DND-41 (cell line): ENCODE measurements at regions not wholly inside any gene's neighbourhood (a gene's known extent, or its start where the extent isn't known, plus 50 kb on each side); places are given as distances from the start of the nearest gene placed in this dataset.

Experiments
- EZH2 ChIP-seq: IDR thresholded peaks from 3 replicates; pipeline ENCODE4 v1.6.1; 2012; ENCODE audit warnings: borderline replicate concordance, low read depth, mild to moderate bottlenecking, moderate library complexity, low read length, inconsistent platforms; ENCODE audit not compliant: severe bottlenecking
- TF ChIP-seq, protein P1 (sequence below): IDR thresholded peaks from 2 replicates; pipeline ENCODE4 v1.5.1; 2012; ENCODE audit warnings: borderline replicate concordance, low read length, moderate library complexity, mild to moderate bottlenecking; ENCODE audit not compliant: poor library complexity, severe bottlenecking; ENCODE audit errors: extremely low read depth

DNA sequence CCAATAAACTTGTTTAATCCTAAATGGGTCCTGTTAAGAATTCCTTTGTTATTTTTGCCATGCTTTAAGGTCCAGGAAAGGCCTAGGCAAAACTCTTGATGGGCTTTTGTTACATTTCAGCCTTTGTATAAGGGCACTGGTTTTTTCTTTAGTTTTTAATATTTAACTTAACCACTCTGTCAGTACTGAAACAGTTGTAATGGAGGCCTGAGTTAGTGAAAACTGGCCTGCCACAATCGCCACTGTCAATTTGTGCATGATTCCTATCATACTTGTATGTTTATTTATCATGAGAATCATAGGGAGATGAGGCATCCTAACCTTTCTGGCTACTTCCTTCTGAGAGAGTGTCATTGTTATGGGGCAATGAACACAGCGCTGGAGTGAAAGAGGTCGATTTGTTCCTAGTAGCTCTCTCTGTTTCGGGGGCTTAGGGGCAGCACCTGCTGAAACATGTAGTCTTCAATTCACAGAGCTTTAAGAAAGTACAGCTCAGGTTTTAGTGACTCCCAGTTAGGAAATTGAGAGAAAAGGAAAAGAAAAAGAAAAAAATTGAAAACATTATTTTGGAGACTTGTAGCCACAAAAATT, 393.8 kb upstream of the FSTL5 start:
- TF ChIP-seq, protein P1, sequence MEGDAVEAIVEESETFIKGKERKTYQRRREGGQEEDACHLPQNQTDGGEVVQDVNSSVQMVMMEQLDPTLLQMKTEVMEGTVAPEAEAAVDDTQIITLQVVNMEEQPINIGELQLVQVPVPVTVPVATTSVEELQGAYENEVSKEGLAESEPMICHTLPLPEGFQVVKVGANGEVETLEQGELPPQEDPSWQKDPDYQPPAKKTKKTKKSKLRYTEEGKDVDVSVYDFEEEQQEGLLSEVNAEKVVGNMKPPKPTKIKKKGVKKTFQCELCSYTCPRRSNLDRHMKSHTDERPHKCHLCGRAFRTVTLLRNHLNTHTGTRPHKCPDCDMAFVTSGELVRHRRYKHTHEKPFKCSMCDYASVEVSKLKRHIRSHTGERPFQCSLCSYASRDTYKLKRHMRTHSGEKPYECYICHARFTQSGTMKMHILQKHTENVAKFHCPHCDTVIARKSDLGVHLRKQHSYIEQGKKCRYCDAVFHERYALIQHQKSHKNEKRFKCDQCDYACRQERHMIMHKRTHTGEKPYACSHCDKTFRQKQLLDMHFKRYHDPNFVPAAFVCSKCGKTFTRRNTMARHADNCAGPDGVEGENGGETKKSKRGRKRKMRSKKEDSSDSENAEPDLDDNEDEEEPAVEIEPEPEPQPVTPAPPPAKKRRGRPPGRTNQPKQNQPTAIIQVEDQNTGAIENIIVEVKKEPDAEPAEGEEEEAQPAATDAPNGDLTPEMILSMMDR, result no peak
- no peak for TF ChIP-seq EZH2
